NCI-H128 (cell line): ENCODE measurements at regions not wholly inside any gene's neighbourhood (a gene's known extent, or its start where the extent isn't known, plus 50 kb on each side); places are given as distances from the start of the nearest gene placed in this dataset.
"Not testable (repeated sequence)": the region's sequence is repeated elsewhere in the genome, so short reads cannot be mapped to it uniquely, and the experiment has no call there.

Source experiments
- DNase-seq: peaks from one replicate; lab custom pipeline; 2025; ENCODE audit not compliant: unreplicated experiment; lab: John Stamatoyannopoulos, UW

GRCh38 chrX:45622042-45622423 lies 421.4 kb upstream of the DIPK2B start:
- no peak for DNase-seq

DNA sequence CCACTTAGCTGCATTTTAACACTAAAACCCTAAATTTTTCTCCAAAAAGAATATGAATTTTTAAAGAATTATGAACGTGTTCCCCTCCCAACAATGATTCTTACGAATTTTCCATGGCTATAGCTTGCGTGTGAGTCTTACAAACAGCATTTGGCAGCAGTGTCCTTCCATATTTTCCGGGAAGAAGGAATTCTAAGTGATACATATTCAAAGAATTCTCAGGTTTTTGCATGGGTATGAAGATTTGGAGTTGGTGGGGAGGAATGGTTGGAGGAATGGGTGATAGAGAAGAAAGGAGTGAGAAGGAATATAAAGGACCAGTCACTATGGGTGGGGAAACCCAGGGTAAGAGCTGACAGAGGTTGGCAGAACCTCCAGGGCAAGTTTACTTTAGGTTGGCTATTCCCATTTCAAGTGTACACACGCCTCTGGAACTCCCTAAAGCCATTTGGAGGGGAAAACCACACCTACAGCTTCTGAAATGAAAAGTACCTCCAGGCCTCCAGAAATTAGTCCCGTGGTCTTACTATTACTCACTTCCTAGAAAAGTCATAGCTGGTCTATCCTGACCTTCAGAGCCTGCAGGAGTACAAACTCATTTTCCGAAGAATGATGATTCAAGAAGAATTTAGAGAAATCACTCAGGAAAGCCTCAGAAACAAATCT lies 420.8 kb upstream of the DIPK2B start:
- DNase-seq, result no peak

DNA sequence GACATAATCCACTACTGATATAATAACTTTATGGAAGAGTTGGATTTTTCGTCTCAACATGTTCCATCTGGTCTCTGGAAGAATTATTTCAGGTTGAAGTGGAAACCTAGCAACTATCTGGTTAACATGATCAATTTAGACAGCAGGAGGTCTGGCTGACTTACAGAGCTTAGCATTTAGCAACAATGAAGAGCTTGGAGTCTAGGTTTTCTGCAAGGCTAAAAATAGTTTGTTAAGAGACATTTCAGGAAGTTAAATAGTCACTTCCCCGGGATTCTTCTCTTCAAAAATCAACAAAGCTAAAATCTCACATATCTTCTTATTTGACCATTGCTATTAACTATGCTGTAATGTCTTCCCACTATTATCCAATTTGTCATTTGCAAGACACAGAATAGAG lies 418.6 kb upstream of the DIPK2B start:
- DNase-seq, result no peak

DNA sequence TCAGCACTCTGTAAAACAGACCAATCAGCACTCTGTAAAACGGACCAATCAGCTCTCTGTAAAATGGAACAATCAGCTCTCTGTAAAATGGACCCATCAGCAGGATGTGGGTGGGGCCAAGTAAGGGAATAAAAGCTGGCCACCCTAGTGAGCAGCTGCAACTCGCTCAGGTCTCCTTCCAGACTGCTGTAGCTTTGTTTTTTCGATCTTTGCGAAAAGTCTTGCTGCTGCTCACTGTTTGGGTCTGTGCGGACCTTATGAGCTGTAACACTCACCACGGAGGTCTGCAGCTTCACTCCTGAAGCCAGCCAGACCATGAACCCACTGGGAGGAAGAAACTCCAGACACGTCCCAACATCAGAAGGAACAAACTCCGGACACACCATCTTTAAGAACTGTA lies 414.9 kb upstream of the DIPK2B start:
- DNase-seq, result not testable (repeated sequence)

- DNase-seq, result no peak
Observed at GRCh38 chrX:45614853-45615252, 414.2 kb upstream of the DIPK2B start.

DNA sequence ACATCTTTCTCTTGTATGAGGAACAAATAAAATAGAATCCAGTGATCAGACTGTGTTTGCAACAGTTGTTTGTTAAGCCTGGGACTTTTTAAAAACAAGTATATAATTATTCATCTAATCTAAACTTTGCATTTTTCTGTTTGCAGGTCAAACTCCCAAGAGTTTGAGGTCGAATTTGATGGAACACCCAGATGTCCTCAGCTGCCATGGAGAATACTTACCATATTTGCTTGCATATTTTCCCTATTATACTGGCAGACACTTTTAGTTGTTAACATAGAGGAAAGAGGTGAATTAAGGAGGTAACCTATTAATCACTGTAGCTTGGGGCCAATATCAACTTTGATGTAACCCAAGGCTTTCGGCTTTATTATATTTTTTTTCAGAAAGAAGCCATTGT lies 401.5 kb upstream of the DIPK2B start:
- no peak for DNase-seq

DNA sequence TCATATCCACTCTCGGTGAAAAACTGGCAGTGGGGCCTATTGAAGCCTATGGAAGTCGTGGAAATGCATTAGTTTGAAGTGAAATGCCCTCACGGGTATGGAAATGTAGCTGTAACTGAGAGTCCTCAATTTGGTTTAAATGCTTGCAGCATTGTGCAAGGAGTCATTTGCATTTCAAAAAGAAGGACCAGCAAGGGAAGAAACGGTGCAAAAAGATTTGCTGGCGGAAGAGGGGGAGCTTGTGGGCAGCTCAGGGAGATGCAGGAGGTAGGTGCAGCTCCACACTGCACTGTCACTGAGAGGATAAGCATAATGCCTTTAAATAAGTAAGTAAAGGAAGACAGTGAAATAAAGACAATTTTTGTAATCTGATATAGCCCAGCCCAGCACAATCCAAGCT lies 400.4 kb upstream of the DIPK2B start:
- DNase-seq, result no peak

DNA sequence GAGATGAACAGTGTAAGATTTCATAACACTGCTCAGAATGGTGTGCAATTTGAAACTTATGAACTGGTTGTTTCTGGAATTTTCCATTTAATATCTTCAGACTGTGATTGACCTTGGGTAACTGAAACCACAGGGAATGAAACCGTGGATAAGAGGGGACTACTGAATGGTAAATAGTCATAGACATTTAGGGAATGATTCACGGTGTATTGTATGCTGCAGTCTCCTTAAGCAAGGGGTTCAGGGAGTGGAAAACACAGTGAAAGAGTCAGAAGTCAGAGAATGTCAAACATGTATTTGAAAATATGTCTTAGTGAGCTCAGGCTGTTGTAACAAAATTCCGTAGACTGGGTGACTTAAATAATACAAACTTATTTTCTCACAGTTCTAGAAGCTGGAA lies 398.2 kb upstream of the DIPK2B start:
- DNase-seq, result no peak

DNA sequence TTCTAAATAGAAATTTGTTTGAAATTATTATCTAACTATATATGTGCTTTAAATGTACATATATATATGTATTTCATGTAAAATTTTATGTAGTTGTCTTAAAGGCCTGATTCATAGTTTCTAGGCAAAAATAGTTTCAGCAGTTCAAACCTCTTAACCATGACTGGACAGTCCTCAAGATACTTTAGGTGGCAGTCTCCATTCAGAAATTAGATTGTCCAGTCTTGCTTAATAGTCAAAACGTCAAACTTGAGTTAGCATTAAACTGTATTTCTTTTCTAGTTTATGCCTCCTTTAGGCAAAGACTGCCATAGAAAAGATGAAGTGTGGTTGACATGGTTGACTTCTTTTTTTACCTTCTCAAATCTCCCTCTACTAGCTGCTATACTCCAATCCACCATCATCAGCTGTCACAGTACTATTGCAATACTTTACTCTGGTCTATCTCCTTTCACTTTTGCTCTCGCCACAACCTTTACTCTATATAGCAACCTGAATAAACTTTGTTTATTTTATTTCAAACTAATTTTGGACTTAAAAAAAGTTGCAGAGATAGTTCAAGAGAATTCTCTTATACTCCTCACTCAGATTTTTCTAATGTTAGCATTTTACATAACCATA lies 395.6 kb upstream of the DIPK2B start:
- DNase-seq, result no peak

- DNase-seq, result no peak
Observed at GRCh38 chrX:45592101-45592500, 391.4 kb upstream of the DIPK2B start.

DNA sequence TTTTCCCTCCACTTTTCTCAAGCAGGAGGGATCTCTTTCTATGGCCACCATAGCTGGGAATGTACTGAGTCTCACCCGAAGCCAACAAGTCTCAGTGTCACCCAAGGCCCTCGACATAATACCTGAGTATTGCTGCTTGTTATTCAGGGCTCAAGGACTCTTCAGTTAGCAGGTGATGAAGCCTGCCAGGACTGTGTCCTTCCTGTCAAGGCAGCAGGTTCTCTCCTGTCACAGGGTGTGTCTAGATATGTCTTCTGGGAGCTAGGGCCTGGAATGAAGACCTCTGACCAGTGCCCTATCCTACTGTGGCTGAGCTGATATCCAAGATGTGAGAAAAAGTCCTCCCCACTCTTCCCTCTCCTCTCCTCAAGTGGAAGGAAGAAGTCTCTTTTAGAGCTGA lies 391.0 kb upstream of the DIPK2B start:
- no peak for DNase-seq

- DNase-seq, result no peak
Observed at GRCh38 chrX:45584717-45585116, 384.0 kb upstream of the DIPK2B start.

DNA sequence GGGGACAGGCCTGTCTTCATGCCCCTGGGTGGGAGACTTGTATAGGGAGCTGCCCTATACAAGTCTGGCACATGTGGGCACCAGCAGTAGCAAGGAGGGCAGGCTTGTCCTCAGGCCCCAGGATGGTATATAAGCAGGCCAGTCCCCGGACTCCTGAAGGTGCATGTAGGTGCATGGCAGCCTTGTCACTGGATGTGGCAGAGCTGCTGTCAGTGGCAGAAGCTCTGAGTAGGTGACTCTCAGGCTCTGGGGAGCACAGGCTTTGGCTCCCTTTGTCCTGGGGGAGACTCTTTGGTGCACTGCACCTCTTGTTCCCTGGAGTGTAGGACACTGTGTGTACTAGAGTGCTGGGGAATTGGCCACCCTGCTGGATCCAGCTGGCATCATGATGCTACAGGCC lies 376.7 kb upstream of the DIPK2B start:
- DNase-seq, result no peak

- DNase-seq, result no peak
Observed at GRCh38 chrX:45571453-45571852, 370.8 kb upstream of the DIPK2B start.

GRCh38 chrX:45566456-45566855 lies 365.8 kb upstream of the DIPK2B start:
- DNase-seq, result no peak

GRCh38 chrX:45557387-45557786 lies 356.7 kb upstream of the DIPK2B start:
- no peak for DNase-seq

- no peak for DNase-seq
Observed at GRCh38 chrX:45554736-45555135, 354.1 kb upstream of the DIPK2B start.

DNA sequence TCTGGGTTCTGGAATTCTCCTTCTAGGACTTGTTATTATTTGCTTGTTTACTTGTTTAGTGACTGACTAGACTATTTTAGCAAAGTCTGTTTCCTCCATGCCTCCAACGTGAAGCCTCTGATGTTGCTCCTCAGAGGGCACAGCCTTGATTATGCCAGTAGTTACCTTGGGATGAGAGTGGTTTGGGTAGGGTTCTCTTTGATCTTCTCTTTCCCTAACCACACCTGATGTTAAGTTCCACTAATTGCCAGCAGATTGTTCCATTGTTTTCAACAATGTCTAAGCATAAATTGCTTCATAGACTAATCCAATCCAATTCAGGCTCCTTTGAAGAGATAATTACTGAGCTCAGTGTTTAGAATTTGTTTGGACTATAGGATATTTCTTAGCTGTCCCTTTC lies 352.7 kb upstream of the DIPK2B start:
- no peak for DNase-seq

DNA sequence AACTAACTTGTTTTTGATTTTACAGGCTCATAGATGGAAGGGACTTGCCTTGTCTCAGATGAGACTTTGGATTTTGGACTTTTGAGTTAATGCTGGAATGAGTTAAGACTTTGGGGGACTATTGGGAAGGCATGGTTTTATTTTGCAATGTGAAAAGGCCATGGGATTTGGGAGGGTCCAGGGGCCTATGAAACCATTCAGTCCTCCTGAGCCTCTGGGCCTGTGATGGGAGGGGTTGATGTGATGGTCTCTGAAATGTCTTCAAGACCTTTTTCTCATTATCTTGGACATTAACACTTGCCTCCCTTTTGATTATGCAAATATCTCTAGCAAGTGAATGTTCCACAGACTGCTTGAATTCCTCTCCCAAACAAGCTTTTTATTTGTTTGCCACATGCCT lies 346.0 kb upstream of the DIPK2B start:
- DNase-seq, result not testable (repeated sequence)

DNA sequence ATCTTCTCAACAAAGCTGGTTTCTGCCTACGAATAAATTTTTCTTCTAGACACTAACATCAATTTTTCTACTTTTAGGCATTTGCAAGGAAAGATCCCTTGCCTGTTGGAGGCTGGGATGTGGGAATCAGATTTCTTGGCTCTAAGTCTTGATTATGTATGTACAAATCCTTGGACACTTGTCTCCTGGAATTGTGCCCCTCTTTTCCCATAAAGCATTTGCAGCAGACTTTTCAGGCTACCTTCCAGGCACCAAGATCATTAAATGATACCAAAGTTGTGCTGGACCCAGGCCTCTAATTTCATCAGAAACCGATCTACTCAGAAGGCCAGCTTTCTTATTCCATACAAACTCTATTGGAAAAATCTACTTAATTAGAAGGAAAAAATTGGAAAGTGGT lies 339.5 kb upstream of the DIPK2B start:
- DNase-seq, result no peak

DNA sequence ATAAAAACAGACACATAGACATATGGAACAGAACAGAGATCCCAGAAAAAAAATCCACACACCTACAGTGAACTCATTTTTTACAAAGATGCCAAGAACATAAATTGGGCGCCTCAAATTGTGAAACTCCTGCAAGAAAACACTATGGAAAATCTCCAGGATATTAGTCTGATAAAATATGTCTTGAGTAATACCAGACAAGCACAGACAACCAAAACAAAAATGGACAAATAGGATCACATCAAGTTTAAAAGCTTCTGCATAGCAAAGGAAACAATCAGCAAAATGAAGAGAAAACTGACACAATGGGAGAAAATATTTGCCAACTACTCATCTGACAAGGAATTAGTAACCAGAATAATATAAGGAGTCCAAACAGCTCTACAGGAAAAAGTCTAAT lies 337.3 kb upstream of the DIPK2B start:
- DNase-seq, result no peak

DNA sequence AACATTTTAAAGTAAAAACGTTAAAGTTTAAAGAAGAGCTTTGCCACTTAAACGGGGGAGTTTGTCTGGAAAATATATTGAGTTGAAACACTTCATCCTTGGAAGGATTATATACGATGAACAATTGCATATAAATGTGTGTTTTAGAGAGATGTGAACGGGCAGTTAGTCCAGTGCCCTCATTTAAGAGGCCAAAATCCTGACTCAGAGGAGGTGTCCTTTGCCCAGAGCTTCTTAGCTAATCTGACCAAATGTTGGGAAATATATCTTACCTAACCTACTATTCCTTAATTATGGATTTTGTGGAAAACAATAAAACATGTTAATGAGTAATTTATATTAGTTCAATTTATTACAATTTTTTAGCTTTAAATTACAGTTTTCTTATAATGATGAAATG lies 327.2 kb upstream of the DIPK2B start:
- no peak for DNase-seq

DNA sequence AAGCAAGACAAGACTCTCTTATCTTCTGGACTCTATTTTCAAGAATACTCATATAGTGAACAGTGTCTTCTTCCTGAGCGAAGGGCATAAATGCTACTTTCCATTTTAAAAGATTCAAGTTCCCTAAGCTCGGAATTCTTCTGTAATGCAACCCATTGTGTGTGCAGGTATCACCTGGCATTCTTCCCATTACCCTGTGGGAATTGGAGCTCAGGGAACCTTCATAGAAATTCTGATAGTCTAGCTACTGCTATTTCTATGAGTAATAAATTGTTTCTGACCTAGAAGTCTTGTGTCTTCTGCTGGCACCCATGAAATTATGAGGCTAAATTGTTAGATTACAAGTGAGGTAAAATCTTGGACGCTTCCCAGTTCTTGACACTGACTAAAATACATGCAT lies 324.1 kb upstream of the DIPK2B start:
- DNase-seq, result no peak
